Loucy (cell line): ENCODE measurements at regions not wholly inside any gene's neighbourhood (a gene's known extent, or its start where the extent isn't known, plus 50 kb on each side); places are given as distances from the start of the nearest gene placed in this dataset.
"Not testable (repeated sequence)": the region's sequence is repeated elsewhere in the genome, so short reads cannot be mapped to it uniquely, and the experiment has no call there.

ENCODE experiments used
- H2AFZ ChIP-seq: fragments of 200-600 bp; sonication (generic); 2 replicates; pipeline ENCODE4 v1.6.0; 2016; ENCODE audit warnings: antibody characterized with exemption, mild to moderate bottlenecking, low read length, moderate library complexity
- H3F3A ChIP-seq: fragments of 200-600 bp; 2 replicates; pipeline ENCODE4 v1.6.0; 2016; ENCODE audit warnings: antibody characterized with exemption, low read depth, mild to moderate bottlenecking
- H3K27me3 ChIP-seq: fragments of 200-600 bp; sonication (generic); 2 replicates; pipeline ENCODE4 v1.6.1; 2014; ENCODE audit warnings: low read length, mild to moderate bottlenecking; ENCODE audit not compliant: insufficient read depth, poor library complexity, severe bottlenecking
- H3K36me3 ChIP-seq: fragments of 200-600 bp; sonication (generic); 2 replicates; pipeline ENCODE4 v1.6.1; 2016; ENCODE audit warnings: low read length; ENCODE audit not compliant: insufficient read depth
- H3K4me1 ChIP-seq: fragments of 200-600 bp; sonication (generic); 2 replicates; pipeline ENCODE4 v1.5.1; 2014; ENCODE audit warnings: low read length, mild to moderate bottlenecking; ENCODE audit not compliant: insufficient read depth, poor library complexity, severe bottlenecking
- H3K4me2 ChIP-seq: fragments of 200-600 bp; sonication (generic); 2 replicates; pipeline ENCODE4 v1.6.0; 2014; ENCODE audit warnings: antibody characterized with exemption, low read length, low read depth, mild to moderate bottlenecking; ENCODE audit not compliant: poor library complexity, severe bottlenecking
- H3K4me3 ChIP-seq: fragments of 200-600 bp; sonication (generic); 2 replicates; pipeline ENCODE4 v1.5.1; 2014; ENCODE audit warnings: low read length, mild to moderate bottlenecking, mixed read lengths; ENCODE audit not compliant: poor library complexity, severe bottlenecking
- H3K79me2 ChIP-seq: fragments of 200-600 bp; sonication (generic); 2 replicates; pipeline ENCODE4 v1.6.1; 2014; ENCODE audit warnings: low read length; ENCODE audit not compliant: insufficient read depth
- H3K9ac ChIP-seq: fragments of 200-600 bp; sonication (generic); 2 replicates; pipeline ENCODE4 v1.6.0; 2014; ENCODE audit warnings: mild to moderate bottlenecking, low read depth, low read length, moderate library complexity; ENCODE audit not compliant: poor library complexity, severe bottlenecking
- H3K9me2 ChIP-seq: fragments of 200-600 bp; sonication (generic); replicated peaks from 2 replicates; pipeline ENCODE4 v1.6.1; 2016; ENCODE audit warnings: low read depth, low read length, mixed read lengths
- H3K9me3 ChIP-seq: fragments of 200-600 bp; sonication (generic); 2 replicates; pipeline ENCODE4 v1.6.1; 2014; ENCODE audit warnings: mild to moderate bottlenecking, antibody characterized with exemption, low read length, low read depth; ENCODE audit not compliant: insufficient read depth
- H4K20me1 ChIP-seq: fragments of 200-600 bp; sonication (generic); 2 replicates; pipeline ENCODE4 v1.6.0; 2014; ENCODE audit warnings: antibody characterized with exemption, low read length, mild to moderate bottlenecking; ENCODE audit not compliant: insufficient read depth, poor library complexity, severe bottlenecking
- EZH2phosphoT487 ChIP-seq: fragments of 200-600 bp; IDR thresholded peaks from 2 replicates; pipeline ENCODE4 v1.6.1; 2018; ENCODE audit warnings: antibody characterized with exemption, mild to moderate bottlenecking, moderate library complexity, borderline replicate concordance
- TF ChIP-seq, protein P1 (sequence below): fragments of 200-600 bp; sonication (generic); conservative IDR thresholded peaks from 2 replicates; pipeline ENCODE4 v1.5.1; 2014; ENCODE audit warnings: mild to moderate bottlenecking, antibody characterized with exemption, low read length

DNA sequence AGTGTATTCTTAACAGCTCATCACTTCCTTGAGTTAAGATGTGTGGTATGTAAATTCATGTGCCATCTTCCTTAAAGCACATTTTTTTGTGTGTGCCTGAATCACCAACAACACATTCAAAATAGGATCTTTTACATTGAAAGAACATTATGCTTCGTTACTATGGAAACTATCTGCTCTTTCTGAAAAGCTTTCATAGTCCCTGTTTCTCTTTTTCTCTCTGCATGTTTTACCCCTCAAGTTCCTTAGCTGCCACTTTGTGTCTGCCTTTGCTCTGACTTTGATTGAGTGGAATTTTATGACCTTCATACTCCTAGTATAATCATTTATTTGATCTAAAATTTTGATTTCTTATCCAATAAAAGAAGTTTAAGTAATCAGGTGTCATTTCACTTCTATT, 880.3 kb upstream of the FOXG1 start:
- Histone ChIP-seq H3K9me2 (no peaks in the 10 kb centered on the region), H3K27me3 (no peaks in the 10 kb centered on the region), H3K4me1 (no peaks in the 10 kb centered on the region), H3K36me3 (no peaks in the 10 kb centered on the region), H3K4me3 (no peak overlapping the region), H3K9ac (no peak overlapping the region), H4K20me1 (no peaks in the 10 kb centered on the region), H2AFZ (no peak overlapping the region), H3K79me2 (no peaks in the 10 kb centered on the region), H3K9me3 (no peaks in the 10 kb centered on the region), H3F3A (no peaks in the 10 kb centered on the region), H3K4me2 (no peak overlapping the region)
- TF ChIP-seq, protein P1, sequence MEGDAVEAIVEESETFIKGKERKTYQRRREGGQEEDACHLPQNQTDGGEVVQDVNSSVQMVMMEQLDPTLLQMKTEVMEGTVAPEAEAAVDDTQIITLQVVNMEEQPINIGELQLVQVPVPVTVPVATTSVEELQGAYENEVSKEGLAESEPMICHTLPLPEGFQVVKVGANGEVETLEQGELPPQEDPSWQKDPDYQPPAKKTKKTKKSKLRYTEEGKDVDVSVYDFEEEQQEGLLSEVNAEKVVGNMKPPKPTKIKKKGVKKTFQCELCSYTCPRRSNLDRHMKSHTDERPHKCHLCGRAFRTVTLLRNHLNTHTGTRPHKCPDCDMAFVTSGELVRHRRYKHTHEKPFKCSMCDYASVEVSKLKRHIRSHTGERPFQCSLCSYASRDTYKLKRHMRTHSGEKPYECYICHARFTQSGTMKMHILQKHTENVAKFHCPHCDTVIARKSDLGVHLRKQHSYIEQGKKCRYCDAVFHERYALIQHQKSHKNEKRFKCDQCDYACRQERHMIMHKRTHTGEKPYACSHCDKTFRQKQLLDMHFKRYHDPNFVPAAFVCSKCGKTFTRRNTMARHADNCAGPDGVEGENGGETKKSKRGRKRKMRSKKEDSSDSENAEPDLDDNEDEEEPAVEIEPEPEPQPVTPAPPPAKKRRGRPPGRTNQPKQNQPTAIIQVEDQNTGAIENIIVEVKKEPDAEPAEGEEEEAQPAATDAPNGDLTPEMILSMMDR: no peak
- TF ChIP-seq EZH2phosphoT487: no peak

DNA sequence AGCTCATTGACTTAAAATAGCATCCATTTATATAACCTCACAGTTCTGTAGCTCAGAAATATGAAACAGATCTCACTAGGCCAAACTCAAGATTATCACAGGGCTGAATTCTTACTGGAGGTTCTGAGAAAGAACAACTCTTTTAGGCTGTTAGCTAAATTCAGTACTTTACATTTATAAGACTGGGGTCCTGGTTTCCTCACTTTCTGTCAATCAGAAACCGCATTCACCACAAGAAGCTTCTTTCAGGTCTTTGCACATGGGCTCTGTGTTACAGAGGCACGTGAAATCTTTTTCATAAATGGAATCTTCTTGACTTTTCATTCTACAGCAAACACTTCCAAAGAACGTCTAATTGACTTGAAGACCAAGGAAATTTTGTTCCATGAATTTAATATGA, 876.3 kb upstream of the FOXG1 start:
- Histone ChIP-seq H3K4me3 (no peak overlapping the region), H4K20me1 (no peaks in the 10 kb centered on the region), H3K79me2 (no peaks in the 10 kb centered on the region), H3K4me2 (no peak overlapping the region), H3K9ac (no peak overlapping the region), H3K4me1 (no peaks in the 10 kb centered on the region), H3F3A (no peaks in the 10 kb centered on the region), H3K9me3 (no peaks in the 10 kb centered on the region), H3K27me3 (no peaks in the 10 kb centered on the region), H2AFZ (no peak overlapping the region), H3K36me3 (no peaks in the 10 kb centered on the region), H3K9me2 (no peaks in the 10 kb centered on the region)
- TF ChIP-seq, protein P1: no peak
- TF ChIP-seq EZH2phosphoT487: no peak

DNA sequence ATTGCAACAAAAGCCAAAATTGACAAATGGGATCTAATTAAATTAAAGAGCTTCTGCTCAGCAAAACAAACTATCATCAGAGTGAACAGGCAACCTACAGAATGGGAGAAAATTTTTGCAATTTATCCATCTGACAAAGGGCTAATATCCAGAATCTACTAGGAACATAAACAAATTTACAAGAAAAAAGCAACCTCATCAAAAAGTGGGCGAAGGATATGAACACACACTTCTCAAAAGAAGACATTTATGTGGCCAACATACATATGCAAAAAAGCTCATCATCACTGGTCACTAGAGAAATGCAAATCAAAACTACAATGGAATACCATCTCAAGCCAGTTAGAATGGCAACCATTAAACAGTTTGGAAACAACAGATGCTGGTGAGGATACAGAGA, 858.1 kb upstream of the FOXG1 start:
- not testable (repeated sequence) for H3K4me3 ChIP-seq, H3K36me3 ChIP-seq

GRCh38 chr14:27916326-27916725, 850.3 kb upstream of the FOXG1 start:
- Histone ChIP-seq H3K4me1 (no peaks in the 10 kb centered on the region), H3K4me3 (no peak overlapping the region), H3K36me3 (no peaks in the 10 kb centered on the region), H3F3A (no peaks in the 10 kb centered on the region), H3K9ac (no peak overlapping the region), H4K20me1 (no peaks in the 10 kb centered on the region), H2AFZ (no peak overlapping the region), H3K27me3 (no peaks in the 10 kb centered on the region), H3K9me2 (no peaks in the 10 kb centered on the region), H3K4me2 (no peak overlapping the region), H3K79me2 (no peaks in the 10 kb centered on the region), H3K9me3 (no peaks in the 10 kb centered on the region)
- TF ChIP-seq, protein P1: no peak
- TF ChIP-seq EZH2phosphoT487: no peak

More for the DNA sequence above, 858.1 kb upstream of the FOXG1 start:
- not testable (repeated sequence) for H3F3A ChIP-seq, H2AFZ ChIP-seq, H3K4me2 ChIP-seq, H3K9me3 ChIP-seq, H3K4me1 ChIP-seq, H3K9me2 ChIP-seq, H4K20me1 ChIP-seq, H3K9ac ChIP-seq, H3K27me3 ChIP-seq, H3K79me2 ChIP-seq
